NCI-H128 (cell line): ENCODE measurements at regions not wholly inside any gene's neighbourhood (a gene's known extent, or its start where the extent isn't known, plus 50 kb on each side); places are given as distances from the start of the nearest gene placed in this dataset.
A peak's percentile ranks its signal among the peaks of the same experiment; 100 is the strongest.
"Not testable (repeated sequence)": the region's sequence is repeated elsewhere in the genome, so short reads cannot be mapped to it uniquely, and the experiment has no call there.

Source experiments
- DNase-seq: peaks from one replicate; lab custom pipeline; 2025; ENCODE audit not compliant: unreplicated experiment; lab: John Stamatoyannopoulos, UW

- DNase-seq, result no peak
Measured at GRCh38 chr2:403682-404081, 115.8 kb upstream of the ALKAL2 start.

GRCh38 chr2:402721-403120, 114.8 kb upstream of the ALKAL2 start:
- no peak for DNase-seq

- DNase-seq, result no peak
Measured at GRCh38 chr2:402206-402605, 114.3 kb upstream of the ALKAL2 start.

- DNase-seq, result no peak
Measured at GRCh38 chr2:401019-401679, 113.3 kb upstream of the ALKAL2 start.

GRCh38 chr2:397926-398325, 110.0 kb upstream of the ALKAL2 start:
- no peak for DNase-seq

GRCh38 chr2:397521-397920, 109.6 kb upstream of the ALKAL2 start:
- DNase-seq, result no peak

- DNase-seq, result no peak
Measured at GRCh38 chr2:396903-397302, 109.0 kb upstream of the ALKAL2 start.

- DNase-seq, result no peak
Measured at GRCh38 chr2:395886-396285, 108.0 kb upstream of the ALKAL2 start.

GRCh38 chr2:393711-394696, 106.1 kb upstream of the ALKAL2 start:
- DNase-seq, result peak; percentile 26

- no peak for DNase-seq
Measured at GRCh38 chr2:392926-393280, 105.0 kb upstream of the ALKAL2 start.

- no peak for DNase-seq
Measured at GRCh38 chr2:392181-392925, 104.5 kb upstream of the ALKAL2 start.

- DNase-seq, result no peak
Measured at GRCh38 chr2:391696-392095, 103.8 kb upstream of the ALKAL2 start.

- DNase-seq, result no peak
Measured at GRCh38 chr2:390959-391358, 103.1 kb upstream of the ALKAL2 start.

- not testable (repeated sequence) for DNase-seq
Measured at GRCh38 chr2:389985-390384, 102.1 kb upstream of the ALKAL2 start.

GRCh38 chr2:388752-389151, 100.9 kb upstream of the ALKAL2 start:
- not testable (repeated sequence) for DNase-seq

GRCh38 chr2:387980-388421, 100.1 kb upstream of the ALKAL2 start:
- no peak for DNase-seq

- no peak for DNase-seq
Measured at GRCh38 chr2:386406-387103, 98.7 kb upstream of the ALKAL2 start.

- no peak for DNase-seq
Measured at GRCh38 chr2:385785-386184, 97.9 kb upstream of the ALKAL2 start.

- no peak for DNase-seq
Measured at GRCh38 chr2:385061-385460, 97.2 kb upstream of the ALKAL2 start.

- DNase-seq, result no peak
Measured at GRCh38 chr2:383888-384287, 96.0 kb upstream of the ALKAL2 start.

GRCh38 chr2:383178-383577, 95.3 kb upstream of the ALKAL2 start:
- no peak for DNase-seq
